ENCODE measurements at regions not wholly inside any gene's neighbourhood (a gene's known extent, or its start where the extent isn't known, plus 50 kb on each side); places are given as distances from the start of the nearest gene placed in this dataset.

DNA sequence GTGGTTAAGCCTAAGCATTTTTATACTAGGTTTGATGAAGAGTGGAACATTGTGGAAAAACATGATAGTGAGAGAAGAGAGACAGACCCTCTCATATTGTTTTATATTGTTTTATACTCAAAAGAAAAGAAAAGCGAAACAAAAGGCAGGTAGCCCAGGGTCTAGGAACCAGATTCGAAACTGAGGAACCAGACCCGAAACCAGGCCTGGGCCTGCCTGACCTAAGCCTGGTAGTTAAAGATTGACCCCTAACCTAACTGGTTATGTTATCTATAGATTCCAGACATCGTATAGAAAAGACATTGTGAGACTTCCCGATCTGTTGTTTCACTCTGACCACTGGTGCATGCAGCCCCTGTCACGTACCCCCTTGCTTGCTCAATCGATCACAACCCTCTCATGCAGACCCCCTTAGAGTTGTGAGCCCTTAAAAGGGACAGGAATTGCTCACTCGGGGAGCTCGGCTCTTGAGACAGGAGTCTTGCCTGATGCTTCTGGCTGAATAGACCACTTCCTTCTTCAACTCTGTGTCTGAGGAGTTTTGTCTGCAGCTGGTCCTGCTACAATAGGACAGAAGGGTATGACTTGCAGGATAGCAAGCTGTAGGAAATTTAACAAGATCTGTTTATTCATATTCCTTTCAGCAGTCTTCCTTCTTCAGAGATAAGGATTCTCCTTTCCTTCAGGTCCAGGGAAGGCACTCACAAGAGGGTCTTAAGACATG lies 147.1 kb upstream of the PLEKHA5 start:
- TF ChIP-seq CEBPB (IDR thresholded peaks at IDR 0.05) (no peak), FOXM1 (IDR thresholded peaks at IDR 0.05; ENCODE audit: borderline replicate concordance, low read depth) (no peak), YY1 (IDR thresholded peaks at IDR 0.05; ENCODE audit: low read depth) (no peak), CREB1 (IDR thresholded peaks at IDR 0.05; ENCODE audit: low read depth) (no peak), RAD21 (IDR thresholded peaks at IDR 0.05; ENCODE audit: low read depth) (no peak), TAF1 (IDR thresholded peaks at IDR 0.05; ENCODE audit: low read depth) (no peak), TEAD4 (IDR thresholded peaks at IDR 0.05) (no peak), EP300 (IDR thresholded peaks at IDR 0.05; ENCODE audit: borderline replicate concordance) (no peak), TCF12 (IDR thresholded peaks at IDR 0.05; ENCODE audit: low read depth) (no peak), NFIC (IDR thresholded peaks at IDR 0.05) (no peak)
- TF ChIP-seq, protein P1, sequence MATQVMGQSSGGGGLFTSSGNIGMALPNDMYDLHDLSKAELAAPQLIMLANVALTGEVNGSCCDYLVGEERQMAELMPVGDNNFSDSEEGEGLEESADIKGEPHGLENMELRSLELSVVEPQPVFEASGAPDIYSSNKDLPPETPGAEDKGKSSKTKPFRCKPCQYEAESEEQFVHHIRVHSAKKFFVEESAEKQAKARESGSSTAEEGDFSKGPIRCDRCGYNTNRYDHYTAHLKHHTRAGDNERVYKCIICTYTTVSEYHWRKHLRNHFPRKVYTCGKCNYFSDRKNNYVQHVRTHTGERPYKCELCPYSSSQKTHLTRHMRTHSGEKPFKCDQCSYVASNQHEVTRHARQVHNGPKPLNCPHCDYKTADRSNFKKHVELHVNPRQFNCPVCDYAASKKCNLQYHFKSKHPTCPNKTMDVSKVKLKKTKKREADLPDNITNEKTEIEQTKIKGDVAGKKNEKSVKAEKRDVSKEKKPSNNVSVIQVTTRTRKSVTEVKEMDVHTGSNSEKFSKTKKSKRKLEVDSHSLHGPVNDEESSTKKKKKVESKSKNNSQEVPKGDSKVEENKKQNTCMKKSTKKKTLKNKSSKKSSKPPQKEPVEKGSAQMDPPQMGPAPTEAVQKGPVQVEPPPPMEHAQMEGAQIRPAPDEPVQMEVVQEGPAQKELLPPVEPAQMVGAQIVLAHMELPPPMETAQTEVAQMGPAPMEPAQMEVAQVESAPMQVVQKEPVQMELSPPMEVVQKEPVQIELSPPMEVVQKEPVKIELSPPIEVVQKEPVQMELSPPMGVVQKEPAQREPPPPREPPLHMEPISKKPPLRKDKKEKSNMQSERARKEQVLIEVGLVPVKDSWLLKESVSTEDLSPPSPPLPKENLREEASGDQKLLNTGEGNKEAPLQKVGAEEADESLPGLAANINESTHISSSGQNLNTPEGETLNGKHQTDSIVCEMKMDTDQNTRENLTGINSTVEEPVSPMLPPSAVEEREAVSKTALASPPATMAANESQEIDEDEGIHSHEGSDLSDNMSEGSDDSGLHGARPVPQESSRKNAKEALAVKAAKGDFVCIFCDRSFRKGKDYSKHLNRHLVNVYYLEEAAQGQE (IDR thresholded peaks at IDR 0.05; ENCODE audit: low read depth) = no peak
- TF ChIP-seq, protein P2, sequence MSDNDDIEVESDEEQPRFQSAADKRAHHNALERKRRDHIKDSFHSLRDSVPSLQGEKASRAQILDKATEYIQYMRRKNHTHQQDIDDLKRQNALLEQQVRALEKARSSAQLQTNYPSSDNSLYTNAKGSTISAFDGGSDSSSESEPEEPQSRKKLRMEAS (IDR thresholded peaks at IDR 0.05) = no peak
